DMS114 treated with DMSO at 0.1 percent for 48 hours (cell line): ENCODE measurements at regions not wholly inside any gene's neighbourhood (a gene's known extent, or its start where the extent isn't known, plus 50 kb on each side); places are given as distances from the start of the nearest gene placed in this dataset.

Experiments
- DNase-seq: peaks from one replicate; lab custom pipeline; 2025; ENCODE audit not compliant: unreplicated experiment; lab: John Stamatoyannopoulos, UW

DNA sequence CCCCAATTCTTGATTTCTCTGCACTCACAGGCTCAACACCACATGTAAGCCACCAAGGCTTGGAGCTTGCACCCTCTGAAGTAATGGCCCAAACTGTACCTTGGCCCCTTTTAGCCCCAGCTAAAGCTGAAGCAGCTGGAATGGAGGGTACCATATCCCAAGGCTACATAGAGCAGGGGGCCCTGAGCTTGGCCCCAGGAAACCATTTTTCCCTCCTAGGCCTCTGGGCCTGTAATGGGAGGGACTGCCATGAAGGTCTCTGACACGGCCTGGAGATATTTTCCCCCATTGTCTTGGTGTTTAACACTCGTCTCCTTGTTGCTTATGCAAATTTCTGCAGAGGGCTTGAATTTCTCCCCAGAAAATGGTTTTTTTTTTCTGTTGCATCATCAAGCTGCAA is 69.7 kb downstream of the SKA1 start:
- no peak for DNase-seq

DNA sequence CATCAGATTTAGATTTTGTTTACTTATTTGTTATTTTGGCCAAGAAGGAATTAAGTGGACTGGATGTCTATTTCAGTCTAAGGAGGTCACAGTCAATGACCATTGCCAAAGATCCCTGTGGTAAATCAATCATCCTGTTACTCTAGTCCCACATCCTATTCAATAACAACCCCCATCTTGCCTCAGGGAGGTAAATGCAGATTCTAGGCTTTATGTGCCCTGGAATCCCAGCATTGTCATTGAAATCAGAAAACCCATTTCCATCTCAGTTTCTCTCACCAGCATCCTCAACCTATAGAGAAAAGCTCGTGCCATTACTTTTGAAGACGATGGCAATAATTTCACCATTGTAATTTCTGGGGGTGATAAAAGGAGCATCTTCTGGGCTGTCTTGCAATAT is 71.8 kb downstream of the SKA1 start:
- DNase-seq, result no peak

DNA sequence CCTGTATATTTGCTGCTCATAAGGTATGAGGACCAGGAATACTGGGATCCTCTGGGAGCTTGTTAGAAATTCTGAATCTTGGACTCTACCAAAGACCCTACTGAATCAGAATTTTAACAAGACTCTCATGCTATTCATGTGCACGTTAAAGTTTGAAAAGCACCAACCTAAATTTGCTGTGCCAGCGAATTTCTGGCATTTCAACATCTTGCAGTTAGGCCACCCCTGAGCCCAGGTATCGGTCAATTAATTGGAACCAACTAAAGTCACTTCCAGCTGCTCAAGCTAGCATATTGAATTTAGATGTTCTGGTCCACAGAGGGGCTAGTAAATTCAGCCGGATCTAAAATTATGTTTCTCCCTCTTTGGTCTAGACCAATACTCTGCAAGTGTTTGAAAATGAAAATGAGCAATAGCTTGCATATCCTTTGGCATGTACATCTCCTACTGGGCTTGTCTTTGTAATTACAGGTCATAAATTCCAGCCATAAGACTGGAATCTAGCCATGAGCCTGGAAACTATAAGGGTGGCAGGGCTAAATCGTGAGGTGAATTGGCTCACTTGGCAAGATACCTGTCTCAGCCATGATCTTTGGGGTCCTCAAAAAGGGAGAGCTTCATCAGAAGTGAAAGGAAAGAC is 72.4 kb downstream of the SKA1 start:
- no peak for DNase-seq

DNA sequence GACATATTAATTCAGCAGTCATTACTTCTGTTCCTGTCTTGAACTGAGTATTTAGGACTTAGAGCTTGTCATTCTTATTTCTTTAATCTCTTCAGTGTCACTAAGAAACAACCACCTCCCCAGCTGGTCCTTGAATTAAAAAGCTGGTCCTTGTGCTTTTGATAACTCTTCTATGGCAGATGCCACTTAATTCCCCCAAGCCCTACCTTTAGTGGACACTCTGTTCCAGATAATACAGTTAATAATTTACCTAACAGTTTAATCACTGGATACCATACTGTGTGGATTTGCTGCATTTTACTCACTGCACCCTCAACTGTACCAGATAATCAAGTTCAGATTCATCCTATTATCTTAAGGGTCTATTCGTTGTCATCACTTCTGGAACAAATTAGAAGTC is 73.1 kb downstream of the SKA1 start:
- no peak for DNase-seq

DNA sequence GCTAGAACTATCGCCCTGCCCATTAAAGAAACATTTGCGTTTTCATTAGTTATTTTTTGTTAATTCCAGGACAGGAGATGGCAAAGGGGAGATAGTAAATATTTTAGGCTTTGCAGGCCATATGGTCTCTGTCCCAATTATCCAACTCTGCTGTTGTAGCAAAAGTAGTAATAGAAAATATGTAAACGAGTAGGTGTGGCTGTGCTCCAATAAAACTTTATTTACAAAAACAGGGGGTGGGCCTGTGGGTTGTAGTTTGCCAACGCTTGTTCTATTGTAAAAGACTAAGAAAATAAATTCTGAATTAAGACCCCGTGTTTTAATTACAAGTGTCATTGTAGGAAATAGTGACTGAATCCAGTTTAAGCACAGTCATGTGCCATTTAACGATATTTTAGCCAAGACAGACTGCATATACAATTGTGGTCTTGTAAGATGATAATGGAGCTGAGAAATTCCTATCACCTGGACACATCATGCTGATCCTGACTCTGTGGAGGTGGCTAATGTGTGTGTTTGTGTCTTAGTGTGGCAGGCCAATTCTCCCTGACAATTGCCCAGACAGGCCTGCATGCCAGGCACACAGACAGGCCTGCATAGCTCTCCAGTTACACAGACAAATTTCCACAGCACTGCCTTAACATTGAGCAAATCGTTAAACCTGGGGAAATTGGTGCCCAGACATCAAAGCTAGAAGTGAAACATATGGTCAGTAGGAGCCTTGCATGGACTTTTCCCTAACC is 76.4 kb downstream of the SKA1 start:
- DNase-seq, result no peak

DNA sequence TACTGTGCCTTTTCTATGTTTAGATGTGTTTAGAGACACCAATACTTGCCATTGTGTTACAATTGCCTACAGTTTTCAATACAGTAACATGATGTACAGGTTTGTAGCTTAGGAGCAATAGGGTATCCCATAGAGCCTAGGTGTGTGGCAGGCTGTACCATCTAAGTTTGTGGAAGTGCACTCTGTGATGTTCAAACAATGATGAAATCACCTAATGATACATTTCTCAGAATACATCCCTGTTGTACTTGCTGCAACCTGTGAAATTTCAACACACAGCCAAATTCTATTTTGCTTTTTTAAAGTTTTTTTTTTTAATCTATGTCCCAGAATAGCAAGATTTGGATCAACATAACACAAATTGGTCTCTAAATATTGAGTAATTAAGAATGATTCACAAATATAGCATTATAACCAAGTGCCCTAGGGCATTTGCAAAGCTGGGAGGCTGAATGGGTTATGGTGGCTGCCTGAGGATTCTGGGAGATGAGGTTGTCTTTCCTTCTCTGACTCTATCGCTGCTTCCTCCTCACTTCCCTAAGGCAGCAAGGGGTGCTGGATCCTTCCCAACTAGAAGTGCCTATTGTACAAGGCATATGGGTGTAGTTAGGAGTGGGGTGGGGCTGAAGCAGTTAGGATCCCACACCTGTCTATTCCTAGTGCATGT is 78.3 kb downstream of the SKA1 start:
- DNase-seq, result no peak

DNA sequence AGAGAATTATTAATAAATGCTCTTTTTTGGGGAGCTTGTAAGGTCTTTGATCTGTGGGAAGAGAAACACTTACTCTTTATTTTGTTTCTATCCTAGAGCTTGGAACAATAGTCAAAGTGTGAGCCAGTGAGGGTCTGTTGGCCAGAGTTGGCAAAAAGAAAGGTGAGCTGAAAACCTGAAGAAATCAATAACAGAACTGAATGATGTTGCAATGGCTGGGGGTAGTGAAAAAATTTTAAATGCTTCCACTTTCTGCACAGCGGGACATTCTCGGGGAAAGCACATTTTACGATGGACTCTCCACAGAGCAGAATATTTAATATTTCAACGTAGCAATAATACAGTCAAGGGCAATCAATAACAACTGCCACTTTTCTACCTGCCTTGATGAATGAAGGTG is 78.9 kb downstream of the SKA1 start:
- DNase-seq, result no peak

DNA sequence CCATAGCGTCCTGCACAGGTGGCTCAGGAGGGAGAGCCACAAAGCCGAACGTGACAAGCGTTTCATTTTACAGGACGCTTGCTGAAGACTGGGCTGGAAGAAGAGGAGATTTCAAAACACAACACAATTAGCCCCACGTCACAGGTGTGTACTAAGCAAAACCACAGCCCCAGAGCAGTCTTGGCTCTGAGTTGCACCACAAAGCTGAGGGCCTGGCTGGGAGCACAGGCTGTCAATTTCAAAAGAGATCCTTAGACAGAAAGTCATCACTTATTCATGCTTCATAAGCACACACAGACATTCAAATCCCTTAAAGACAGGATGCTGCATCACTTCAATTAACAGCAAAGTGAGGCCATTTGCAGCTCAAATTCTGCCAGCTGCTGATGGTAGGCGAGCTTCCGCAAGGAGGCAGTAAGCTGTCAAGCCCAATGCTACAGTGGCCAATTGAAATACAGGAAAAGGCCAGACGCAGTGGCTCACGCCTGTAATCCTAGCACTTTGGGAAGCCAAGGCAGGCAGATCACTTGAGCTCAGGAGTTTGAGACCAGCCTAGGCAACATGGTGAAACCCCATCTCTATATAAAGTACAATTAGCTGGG is 79.6 kb downstream of the SKA1 start:
- no peak for DNase-seq

DNA sequence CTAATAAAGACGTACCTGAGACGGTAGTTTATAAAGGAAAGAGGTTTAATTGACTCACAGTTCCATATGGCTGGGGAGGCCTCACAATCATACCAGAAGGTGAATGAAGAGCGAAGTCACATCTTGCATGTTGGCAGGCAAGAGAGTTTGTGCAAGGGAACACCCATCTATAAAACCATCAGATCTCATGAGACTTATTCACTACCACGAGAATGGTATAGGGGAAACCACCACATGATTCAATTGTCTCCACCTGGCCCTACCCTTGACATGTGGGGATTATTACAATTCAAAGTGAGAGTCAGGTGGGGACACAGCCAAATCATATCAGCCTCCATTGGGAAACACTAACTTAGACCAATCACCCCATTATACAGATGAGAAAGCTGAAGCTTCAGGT is 81.4 kb downstream of the SKA1 start:
- DNase-seq, result no peak

DNA sequence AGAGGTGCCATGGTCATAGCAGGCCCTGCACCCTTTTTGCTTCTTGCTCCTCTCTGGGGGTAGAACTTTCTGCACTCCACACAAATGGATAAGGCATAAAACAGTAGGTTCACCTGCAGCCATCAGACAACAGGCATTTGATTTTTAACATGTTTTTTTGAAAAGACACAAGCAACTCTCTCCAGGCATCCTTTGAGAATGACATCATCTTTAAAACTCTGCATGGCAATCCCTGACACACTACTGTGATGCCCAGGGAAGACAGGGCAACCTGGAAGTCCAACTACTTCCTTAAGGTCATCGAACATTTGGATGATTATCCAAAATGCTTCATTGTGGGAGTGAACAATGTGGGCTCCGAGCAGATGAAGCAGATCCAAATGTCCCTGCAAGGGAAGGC is 82.8 kb downstream of the SKA1 start:
- DNase-seq, result no peak

DNA sequence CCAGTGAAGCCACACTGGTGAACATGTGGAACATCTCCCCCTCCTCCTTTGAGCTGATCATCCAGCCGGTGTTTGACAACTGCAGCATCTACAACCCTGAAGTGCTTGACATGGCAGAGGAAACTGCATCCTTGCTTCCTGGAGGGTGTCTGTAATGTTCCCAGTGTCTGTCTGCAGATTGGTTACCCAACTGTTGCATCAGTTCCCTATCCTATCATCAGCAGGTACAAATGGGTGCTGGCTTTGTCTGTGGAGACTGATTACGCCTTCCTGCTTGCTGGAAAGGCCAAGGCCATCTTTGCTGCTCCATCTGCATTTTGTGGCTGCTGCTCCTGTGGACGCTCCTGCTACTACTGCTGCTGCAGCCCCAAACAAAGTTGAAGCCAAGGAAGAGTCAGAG is 83.5 kb downstream of the SKA1 start:
- DNase-seq, result no peak

DNA sequence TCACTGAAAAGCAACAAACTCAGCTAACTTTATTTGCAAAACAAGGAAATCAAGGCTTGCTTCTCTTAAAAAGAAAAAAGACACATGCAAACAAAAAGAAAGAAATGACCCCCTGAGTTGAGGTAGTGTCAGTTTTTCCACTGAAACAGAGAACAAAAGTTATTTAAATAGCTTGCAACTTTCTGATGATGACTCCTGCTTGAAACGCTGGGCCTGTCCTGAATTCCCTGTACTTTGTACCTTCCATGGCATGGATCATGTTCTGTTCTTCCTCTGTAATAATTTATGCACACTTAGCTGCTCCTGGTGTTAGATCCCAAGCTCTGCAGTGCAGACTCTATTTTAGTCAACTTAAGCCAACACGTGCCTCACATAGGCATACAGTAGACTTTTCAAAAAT is 84.0 kb downstream of the SKA1 start:
- DNase-seq, result no peak

DNA sequence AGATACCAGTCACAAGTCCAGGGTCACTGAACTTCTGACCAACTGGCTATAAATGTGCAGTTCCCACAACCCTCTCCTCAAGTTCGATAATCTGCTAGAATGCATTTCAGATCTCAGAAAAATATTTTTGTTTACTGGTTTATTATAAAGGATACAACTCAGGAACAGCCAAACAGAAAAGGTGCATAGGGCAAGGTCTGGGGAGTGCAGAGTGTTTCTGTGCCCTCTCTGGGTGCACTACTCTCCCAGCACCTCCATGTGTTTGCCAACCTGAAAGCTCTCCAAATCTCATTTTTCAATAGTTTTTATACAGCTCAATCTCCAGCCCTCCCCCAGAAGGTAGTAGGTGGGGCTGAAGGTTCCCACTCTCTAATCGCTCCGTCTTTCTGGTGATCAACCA is 85.2 kb downstream of the SKA1 start:
- no peak for DNase-seq

DNA sequence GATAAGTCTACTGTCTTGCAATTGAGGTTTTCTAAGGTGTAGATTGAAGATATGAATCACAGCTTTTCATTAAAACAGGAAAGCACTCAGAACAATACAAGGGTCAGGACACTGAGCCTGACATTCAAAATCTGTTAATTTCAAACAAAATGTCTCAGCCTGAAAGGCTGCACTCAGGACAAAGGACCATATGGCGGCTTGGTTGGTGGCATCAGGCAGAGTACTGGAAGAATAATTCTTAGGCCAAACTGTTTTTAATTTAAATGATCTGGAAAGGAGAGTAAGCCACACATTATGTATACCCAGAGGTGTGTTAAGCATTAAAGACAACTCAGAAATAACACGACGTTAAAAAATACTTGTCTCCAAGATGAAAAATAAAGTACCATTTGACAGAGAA is 85.9 kb downstream of the SKA1 start:
- DNase-seq, result no peak

DNA sequence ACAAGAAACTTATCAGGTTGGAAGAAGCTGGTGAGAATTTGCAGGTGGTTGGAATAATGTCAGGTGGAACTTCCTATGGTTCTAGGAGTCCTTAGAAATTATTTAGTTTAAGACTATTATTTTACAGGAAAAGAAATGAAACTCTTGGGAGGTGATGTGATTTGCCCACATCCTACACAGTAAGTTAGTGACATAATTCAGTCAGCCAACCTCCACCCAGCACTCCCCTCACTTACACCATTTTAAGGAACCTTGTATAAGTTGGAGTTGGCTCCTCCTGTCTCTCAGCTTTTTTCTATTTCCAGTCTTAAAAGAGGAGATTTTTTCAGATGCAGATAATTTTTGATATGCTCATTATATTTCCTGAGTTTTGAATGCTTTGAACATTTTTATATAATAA is 86.4 kb downstream of the SKA1 start:
- no peak for DNase-seq

DNA sequence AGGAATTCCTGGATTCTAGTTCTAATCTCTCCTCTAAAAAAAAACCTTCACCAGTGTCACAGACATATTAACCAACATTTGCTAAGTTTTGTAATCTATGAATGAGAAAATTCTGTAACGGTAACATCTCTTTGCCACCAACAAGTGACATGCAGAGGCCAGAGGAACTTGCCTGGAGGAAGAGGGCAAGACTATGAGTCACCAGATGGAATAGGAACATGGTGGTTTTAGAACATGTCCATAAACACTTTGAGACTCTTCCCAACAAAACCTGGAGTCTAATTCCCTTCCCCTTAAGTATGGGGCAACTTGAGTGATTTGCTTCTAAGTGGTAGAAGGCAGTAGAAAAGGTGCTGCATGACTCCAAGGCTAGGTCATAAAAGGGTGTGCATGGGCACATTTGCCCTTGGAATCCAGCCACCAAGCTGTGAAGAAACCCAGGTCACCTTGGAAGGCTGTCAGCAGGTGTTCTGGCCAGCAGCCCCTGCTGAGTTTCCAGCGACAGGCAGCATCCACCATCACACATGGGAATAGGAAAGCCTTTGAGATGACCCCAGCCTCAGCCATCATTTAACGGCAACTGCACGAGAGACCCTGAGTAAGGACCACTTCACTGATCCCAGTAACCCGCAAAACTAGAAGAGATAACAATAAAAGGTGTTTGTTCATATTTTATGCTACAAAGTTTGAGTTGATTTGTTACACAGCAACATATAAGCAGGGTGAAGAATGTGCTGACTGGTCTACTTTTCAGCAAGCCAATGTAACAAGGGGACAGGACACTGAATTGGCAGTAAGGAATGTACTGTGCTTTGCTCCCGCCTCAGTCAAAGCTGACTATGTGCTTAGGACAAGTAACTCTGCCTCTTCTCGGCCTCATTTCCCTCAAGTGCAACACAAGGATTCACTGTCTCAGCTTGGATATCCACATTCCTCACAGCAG is 90.6 kb downstream of the SKA1 start:
- DNase-seq, result no peak

DNA sequence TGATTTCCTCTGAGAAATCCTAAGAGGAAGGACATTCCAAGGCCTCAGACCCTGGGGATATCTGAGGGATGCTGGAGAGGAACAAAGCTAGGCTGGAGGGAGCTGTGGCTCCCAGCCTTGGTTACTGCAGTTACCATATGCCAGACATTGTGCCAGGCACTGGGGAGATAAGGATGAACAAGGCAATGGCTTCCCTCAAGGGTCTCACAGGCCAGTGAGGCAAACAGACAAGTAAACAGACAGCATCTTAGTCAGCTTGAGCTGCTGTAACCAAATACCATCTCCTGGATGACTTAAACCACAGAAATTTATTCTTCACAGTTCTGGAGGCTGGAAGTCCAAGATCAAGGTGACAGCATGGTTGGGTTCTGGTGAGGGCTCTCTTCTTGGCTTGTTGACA is 91.8 kb downstream of the SKA1 start:
- no peak for DNase-seq

DNA sequence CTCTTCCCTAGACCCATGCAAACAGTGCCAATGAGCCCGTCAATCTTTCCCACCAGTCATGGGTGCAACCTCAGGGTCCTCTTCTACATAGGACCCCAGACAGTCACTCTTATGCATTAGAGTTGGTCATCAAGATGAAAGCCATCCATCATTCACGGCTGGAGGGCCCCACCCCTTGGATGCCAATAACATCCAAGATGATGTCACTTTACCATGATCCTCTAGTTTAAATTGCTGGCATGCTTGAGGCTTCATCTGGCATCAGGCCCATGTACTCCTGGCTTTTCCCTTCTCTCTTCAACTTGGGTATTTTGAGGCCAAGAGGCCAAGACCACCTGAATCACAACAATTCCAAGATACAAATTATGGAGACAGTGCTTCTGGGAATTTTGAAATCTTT is 91.1 kb upstream of the MAPK4 start:
- no peak for DNase-seq

DNA sequence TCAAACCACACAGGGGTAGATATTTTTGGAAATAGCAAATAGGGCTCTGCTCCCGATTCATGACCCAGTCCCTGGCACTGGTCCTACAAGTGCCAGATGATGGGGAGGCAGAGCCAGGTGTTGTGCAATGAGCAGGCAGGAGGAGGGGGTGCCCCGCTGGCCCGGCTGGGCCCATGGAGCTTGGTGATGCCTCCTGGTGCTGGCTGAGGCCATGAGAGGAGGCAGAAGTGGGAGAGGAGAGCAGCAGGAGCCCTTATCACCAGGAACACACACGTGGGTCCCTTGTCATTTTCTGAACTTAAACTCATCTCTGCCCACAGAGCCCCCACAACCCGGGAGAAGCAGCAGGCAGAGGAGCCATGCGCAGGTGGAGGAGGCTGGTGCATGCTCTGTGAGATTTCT is 90.5 kb upstream of the MAPK4 start:
- no peak for DNase-seq

DNA sequence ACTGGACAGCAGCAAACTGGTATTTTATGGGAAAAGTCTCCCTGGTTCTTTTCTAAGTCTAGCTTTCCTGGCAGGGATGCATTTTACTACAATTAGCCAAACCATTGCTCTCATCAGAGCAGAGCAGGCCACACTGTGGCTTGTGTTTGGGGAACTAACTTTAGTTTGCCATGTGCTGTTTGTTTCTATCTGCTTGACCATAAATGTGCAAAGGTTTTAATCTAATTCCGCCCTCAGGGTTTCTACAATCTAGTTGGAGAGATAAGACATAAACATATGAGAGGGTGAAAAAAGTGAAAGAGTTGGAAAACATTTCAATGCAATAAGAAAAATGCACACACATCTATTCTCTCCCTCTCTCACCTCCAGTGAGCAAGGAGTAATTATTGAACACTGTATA is 86.9 kb upstream of the MAPK4 start:
- no peak for DNase-seq

DNA sequence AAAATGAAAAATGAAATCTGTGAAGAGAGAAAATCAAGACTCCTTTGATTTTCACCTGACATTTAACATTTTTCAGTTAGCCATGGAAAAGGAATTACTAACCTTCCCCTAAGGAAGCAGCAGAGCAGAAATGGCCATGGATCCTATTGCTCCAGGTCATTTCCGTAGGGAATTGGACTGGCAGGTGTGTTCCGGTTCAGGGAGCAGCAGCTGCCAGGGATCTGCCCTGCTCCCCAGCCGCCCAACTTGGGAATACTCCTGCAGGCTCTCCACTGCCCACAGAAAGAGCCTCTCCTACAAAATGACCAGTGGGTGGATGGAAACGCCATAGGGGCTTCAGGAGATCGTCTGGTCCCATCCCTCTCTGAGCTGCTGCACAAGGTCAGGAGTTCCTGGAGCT is 86.0 kb upstream of the MAPK4 start:
- no peak for DNase-seq
